ENCODE measurements at regions not wholly inside any gene's neighbourhood (a gene's known extent, or its start where the extent isn't known, plus 50 kb on each side); places are given as distances from the start of the nearest gene placed in this dataset.

GRCh38 chr9:90296539-90296938 is 346.1 kb downstream of the DIRAS2 start:
- DNase-seq = peak; percentile 21

DNA sequence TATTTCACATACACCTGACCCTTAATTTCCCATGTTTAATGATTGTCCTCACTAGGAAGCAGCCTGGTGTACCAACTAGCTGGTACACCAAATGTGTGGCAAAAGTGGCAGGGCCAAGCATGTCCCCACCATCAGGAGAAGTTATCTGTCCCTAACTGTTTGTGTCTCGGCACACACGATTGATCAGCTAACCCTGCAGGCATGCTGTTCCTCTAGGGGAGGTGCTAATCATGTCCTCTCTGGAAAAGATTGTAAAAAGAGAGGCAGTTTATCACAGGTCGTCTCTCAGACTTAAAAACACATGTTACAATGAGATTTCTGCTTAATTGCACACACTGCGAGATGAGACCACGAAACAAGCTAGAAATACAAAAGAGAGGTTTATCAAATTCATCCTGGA is 342.7 kb downstream of the DIRAS2 start:
- no peak for DNase-seq

GRCh38 chr9:90300611-90301276 is 341.9 kb downstream of the DIRAS2 start:
- DNase-seq = no peak

DNA sequence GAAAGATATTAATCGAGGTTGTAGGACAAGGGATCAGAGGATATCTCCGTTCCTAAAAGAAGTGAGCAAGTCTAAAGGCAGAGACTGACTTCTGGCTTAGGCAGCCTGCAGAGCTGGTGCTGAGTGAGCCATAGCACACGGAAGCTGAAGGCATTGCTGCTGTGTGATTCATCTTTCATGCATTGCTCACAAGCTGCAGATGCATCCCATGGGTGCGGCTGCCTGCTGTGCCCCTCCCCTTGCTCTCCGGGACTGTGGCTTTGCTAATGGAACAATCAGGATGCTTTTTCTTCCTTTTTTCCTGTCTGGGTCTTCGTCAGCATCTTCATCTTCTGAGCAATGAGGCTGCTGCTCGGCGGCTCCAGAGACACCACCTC is 341.4 kb downstream of the DIRAS2 start:
- peak; percentile 97 for DNase-seq

DNA sequence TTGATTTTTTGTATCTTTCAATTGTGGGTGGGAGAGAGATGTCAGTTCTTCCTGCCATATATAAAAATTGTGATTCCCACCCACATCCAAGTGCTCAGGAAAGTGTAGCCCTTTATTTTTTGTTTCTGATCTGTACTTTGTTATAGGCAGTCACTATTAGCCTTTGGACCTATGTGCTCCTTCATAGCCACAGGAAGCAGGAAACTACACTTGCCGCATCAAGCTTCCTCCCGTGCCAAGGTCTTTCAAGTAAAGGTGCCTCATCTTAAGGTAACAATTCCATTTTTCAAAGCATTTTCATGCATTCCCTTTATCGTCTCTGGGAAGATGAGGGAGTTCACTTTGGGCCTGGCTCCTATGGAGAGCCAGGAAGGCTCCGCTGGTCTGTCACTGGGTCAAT is 339.0 kb downstream of the DIRAS2 start:
- DNase-seq = no peak

DNA sequence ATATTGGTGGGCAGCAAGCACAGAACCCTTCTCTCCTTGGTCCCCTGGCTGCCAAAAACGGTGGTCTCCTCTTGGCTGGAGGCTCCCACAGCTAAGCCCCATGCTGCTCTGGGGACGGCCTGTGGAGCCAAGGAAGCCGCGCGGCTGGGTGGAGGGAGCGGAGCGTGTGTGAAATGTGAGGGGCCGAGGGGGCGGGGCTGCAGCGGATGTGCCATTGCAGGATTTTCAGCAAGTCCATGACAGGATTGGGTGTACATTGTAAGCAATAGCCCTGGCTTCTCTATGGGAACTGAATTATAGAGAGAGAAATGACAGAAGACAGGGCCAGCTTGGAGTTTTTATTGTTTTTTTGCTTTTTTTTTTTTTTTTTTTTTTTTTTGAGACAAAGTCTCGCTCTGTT is 336.5 kb downstream of the DIRAS2 start:
- no peak for DNase-seq

GRCh38 chr9:90307167-90307833 is 335.3 kb downstream of the DIRAS2 start:
- DNase-seq = peak; percentile 34

GRCh38 chr9:90307891-90308290 is 334.7 kb downstream of the DIRAS2 start:
- DNase-seq = no peak

DNA sequence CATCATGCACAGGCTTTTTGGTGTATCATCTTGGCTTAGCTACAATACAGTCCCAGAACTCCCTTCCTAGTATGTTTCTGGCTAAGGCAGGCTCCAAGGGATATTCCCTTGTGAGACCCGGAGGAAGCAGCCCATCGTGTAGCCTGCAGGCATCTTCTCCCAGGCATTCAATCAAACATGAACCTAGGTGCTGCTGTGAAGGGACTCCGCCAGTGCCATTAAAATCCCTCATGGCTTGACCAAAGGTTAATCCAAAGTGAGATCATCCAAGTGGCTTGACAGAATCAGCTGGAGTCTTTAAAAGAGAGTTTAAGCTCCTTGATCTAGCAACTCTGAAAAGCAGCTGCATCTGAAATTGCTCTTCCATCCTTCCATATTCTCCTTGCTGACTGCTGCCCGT is 333.9 kb downstream of the DIRAS2 start:
- DNase-seq = no peak

- no peak for DNase-seq
These were observed 332.7 kb downstream of the DIRAS2 start for GRCh38 chr9:90309809-90310520.

- no peak for DNase-seq
These were observed 332.1 kb downstream of the DIRAS2 start for GRCh38 chr9:90310521-90310876.

DNA sequence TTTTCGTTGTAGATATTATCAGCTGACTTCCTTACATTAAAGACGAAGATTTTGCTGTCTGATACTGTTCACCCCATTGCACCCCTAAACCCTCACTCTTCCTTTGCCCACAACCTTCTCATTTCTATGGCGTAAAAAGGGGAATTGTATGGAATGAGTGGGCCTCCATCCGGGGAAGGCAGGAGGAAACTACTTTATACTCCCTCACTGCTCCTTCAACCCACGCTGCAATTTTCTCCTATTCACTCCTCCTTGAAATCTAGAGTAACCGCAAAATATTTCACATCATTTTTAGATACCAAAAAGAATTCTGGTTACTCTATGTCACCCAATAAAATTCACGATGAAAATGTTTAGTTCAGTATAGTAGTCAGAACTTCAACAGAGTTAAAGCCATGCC is 330.8 kb downstream of the DIRAS2 start:
- DNase-seq = no peak

- no peak for DNase-seq
These were observed 320.3 kb downstream of the DIRAS2 start for GRCh38 chr9:90322296-90322695.

- peak; percentile 79 for DNase-seq
These were observed 316.5 kb downstream of the DIRAS2 start for GRCh38 chr9:90325913-90326653.

- DNase-seq = no peak
These were observed 312.4 kb downstream of the DIRAS2 start for GRCh38 chr9:90330231-90330630.

DNA sequence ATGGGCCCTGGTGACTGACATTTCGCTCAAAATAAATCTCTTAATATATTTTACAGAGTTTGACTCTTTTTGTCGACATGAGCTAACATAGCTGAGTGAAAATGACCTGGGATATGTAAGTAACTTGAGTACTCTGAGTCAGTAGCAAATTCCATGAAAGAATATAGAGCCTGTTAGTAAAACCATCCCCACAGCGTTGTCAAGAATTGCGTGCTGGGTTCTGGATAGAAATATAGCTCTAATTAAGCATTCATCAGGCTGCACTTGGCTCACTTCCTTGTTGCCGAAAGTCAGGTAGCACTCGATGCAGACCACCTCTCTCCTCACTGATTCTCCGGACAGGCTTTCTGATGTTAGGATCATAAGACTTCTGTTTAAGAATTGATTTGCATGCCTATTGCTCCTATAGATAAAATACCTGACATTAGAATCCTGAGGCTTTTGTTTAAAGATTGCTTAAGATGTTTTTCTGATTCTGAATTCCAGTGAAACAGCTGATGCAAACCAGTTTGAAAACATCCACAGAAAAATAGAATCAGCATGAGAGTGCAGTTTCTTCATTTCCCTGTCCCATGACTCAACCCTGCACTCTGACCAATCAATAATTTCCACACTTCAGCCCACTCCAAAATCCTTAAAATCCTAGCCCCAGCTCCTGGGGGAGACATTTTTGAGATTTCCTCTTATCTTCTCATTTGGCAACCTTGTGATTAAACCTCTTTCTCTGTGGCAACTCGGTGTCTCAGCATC is 310.6 kb downstream of the DIRAS2 start:
- peak; percentile 71 for DNase-seq

GRCh38 chr9:90333226-90333625 is 309.4 kb downstream of the DIRAS2 start:
- DNase-seq = no peak

DNA sequence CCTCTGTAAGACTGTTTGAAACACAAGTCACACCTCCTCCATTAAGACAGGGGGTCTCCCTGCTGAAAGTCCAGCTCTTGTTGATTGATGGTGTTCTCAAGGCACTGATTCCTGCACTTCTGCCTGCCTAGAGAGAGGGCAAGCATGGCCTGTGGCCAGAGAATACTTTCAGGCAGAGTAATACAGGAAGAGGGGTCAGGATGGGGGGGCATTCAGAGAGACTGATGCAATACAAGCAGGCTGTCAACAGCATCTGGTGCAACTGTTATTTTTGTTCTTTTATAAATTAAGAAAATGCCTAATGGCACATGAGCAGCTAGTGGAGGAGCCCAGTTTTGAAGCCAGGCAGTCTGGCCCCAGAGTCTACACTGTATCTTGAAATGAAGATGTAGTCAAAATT is 302.2 kb downstream of the DIRAS2 start:
- DNase-seq = peak; percentile 73

DNA sequence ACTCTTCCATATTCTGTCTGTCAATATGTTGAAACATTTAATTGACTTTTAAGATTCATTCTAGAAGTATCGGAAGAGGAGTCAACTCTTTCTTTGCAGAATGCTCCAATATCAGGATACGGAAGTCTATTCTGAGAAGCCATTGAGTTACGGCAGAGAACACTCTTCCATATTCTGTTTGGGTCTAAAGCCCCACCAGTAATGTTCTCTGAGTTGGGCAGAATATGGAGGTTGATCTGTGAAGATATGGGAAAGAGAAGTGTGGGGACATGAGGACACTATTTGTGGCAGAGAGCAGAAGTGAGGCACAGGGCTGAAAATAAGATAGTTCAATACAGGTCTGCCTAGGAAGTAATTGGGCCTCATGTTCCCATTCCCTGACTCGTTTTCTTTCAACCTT is 300.0 kb downstream of the DIRAS2 start:
- no peak for DNase-seq

- peak; percentile 36 for DNase-seq
These were observed 299.3 kb downstream of the DIRAS2 start for GRCh38 chr9:90343366-90343765.

- DNase-seq = peak; percentile 55
These were observed 298.6 kb downstream of the DIRAS2 start for GRCh38 chr9:90343991-90344390.

DNA sequence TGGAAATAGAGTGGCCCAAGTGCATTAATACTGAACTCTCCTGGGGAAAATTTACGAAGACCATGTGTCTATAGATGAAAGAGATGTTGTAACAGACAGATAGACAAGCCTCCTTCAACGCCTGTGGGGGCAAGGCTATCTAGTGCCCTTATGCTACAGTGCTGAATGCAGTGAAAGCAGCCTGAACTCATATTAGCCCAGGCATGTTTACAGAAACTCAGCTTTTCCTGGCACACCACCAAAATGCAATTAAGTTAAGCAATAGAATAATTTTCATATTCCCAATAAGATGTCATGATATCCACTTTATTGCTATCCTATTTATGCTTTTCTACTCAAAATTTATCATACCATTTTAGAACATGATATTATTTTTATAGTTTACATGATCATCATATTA is 277.0 kb downstream of the DIRAS2 start:
- DNase-seq = peak; percentile 2

GRCh38 chr9:90368241-90368640 is 274.4 kb downstream of the DIRAS2 start:
- no peak for DNase-seq

All from fibroblast of upper back skin (primary cell).